CD4-positive, alpha-beta T cell treated with Interleukin-4 for 1 hour (primary cell): ENCODE measurements at regions not wholly inside any gene's neighbourhood (a gene's known extent, or its start where the extent isn't known, plus 50 kb on each side); places are given as distances from the start of the nearest gene placed in this dataset.

ENCODE experiments used
- DNase-seq, 2 donors: peaks; one replicate each; pipeline ENCODE4 v3.0.0-alpha.2; 2020 to 2022

- no peak for DNase-seq
Observed at GRCh38 chr1:184329245-184329953, 57.4 kb upstream of the C1orf21 start.

DNA sequence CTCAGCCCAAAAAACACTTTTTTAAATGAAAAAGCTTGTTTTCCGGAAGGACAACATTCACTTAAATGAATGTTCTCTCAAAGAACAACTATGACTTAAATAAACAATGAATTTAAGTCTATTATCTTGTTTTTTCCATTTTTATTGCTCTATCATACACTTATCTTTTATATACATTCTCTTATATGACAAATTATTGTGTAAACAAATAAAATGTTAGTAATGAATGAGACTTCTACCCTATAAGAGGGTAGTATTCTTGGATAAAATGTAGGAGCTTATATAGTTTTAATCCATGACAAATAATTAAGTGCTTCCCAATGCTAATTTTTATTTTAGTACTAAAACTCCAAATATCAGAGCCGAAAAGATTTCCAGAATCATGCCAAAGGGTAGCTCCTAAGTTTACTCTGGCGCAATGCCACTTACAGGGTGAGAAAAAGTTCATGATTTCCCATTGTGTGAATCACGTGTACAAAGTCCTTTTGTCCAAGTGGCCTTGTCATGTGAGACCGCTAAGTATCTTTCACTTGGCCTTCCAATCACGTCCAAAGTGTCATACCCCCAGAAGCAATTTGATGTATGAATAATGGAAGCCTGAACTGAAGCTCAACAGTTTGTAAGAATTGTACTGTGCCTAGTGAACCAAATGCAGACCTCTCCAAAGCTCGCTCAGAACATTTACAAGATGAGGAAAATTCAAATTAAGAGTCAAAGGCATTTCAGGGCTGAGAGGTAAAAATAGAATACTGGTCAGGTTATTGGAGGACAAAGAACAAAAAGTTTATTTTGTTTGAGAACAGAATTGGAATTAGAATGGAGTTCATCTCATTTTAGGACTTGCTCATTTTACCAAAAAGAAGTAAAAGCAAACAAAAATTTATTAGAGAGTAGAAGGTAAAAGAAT lies 56.6 kb upstream of the C1orf21 start:
- no peak for DNase-seq

- no peak for DNase-seq
Observed at GRCh38 chr1:184330875-184331274, 56.0 kb upstream of the C1orf21 start.
